HG03039 (cell line): ENCODE measurements at regions not wholly inside any gene's neighbourhood (a gene's known extent, or its start where the extent isn't known, plus 50 kb on each side); places are given as distances from the start of the nearest gene placed in this dataset.
"Not testable (repeated sequence)": the region's sequence is repeated elsewhere in the genome, so short reads cannot be mapped to it uniquely, and the experiment has no call there.

ENCODE experiments used
- ATAC-seq: cut with Tn5 transposase; IDR thresholded peaks from one replicate; pipeline ENCODE4 v1.9.1; 2021; ENCODE audit warnings: mild to moderate bottlenecking, moderate library complexity; ENCODE audit not compliant: unreplicated experiment

DNA sequence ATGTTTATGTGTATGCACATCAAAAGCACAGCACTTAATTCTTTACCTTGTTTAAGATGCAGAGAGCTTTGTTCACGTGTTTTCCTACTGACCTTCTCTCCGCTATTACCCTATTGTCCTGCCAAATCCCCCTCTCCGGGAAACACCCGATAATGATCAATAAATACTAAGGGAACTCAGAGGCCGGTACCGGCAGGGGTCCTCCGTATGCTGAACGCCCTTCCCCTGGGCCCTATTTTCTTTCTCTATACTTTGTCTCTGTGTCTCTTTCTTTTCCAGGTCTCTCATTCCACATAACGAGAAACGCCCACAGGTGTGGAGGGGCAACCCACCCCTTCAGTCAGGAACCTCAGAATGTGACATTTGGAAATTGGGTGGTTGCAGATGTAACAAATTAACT lies 160.1 kb downstream of the ADRA2C start:
- ATAC-seq: not testable (repeated sequence)

DNA sequence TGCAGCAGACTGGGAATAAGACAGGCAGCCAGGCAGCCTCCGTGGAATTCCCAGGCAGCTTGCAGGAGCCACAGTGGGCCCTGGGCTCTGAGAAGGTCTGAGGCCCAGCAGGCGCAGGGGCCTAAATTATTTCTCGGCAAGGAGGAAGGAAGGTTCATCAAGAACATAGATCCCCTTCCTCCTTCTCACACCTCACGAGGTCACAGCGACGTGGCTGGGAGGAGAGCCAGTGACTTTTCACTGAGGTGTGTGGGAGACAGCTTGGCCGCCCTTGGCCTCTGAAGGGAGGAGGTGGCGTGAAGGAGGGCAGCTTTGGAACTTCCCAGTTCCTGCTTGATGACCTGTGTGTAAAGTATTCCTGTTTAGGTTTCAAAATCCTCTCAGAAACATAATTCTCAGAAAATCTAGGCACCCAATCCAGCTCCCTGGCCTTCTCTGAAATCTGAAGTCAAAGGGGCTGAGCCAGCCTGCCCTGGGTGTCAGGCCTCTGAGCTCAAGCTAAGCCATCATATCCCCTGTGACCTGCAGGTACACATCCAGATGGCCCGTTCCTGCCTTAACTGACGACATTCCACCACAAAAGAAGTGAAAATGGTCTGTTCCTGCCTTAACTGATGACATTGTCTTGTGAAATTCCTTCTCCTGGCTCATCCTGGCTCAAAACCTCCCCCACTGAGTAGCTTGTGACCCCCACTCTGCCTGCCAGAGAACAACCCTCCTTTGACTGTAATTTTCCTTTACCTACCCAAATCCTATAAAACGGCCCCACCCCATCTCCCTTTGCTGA lies 161.0 kb downstream of the ADRA2C start:
- ATAC-seq: not testable (repeated sequence)

DNA sequence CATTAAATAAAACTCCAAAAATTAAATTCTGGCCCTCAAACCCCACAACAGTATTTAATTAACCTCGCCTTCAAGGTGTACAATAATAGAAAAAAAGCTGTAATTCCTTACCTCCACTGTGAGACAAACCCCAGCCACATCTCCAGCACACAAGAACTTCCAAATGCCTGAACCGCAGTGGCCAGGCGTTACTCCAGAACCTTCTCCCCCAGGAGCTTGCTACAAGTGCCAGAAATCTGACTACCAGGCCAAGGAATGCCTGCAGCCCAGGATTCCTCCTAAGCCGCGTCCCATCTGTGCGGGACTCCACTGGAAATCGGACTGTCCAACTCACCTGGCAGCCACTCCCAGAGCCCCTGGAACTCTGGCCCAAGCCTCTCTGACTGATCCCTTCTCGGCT lies 163.2 kb downstream of the ADRA2C start:
- ATAC-seq: not testable (repeated sequence)

DNA sequence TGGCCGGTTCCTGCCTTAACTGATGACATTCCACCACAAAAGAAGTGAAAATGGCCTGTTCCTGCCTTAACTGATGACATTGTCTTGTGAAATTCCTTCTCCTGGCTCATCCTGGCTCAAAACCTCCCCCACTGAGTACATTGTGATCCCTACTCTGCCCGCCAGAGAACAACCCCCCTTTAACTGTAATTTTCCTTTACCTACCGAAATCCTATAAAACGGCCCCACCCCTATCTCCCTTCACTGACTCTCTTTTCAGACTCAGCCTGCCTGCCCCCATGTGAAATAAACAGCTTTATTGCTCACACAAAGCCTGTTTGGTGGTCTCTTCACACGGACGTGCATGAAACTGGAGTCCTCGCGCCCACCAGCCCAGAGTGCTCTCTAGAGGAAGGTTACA lies 166.5 kb downstream of the ADRA2C start:
- not testable (repeated sequence) for ATAC-seq

DNA sequence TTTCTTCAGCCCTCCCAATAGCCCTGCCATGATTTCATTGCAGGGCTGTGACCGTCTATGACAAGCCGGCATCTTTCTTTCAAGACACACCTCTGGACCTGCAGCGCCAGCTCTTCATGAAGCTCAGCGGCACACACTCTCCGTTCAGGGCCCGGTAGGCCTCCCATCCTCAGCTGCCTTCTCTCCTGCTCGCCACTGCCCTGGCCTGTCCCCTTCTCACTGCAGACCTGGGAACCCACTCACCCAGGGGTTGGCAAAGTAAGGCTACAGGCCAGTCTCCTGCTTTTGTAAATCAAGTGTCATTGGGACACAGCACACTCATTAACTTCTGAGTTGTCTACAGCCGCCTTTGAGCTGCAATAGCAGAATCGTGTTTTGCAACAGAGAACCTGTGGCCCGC lies 169.2 kb downstream of the ADRA2C start:
- not testable (repeated sequence) for ATAC-seq

DNA sequence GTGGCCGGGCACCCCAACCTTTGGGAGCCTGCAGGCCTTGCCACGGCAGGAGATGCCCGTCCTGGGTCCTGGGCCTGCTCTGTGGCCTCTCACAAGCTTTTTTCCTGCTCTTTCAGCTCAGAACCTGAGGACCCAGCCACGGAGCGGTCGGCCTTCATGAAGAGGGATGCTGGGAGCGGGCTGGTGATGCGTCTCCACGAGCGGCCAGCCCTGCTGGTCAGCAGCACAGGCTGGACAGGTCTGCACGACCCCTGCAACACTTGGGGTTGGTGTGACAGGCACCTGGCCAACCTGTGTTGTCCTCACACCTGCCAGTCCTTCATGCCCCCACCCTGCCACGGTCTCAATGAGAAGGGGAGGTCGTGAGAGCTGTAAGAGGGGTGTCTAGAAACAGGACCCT lies 170.0 kb downstream of the ADRA2C start:
- no peak for ATAC-seq

DNA sequence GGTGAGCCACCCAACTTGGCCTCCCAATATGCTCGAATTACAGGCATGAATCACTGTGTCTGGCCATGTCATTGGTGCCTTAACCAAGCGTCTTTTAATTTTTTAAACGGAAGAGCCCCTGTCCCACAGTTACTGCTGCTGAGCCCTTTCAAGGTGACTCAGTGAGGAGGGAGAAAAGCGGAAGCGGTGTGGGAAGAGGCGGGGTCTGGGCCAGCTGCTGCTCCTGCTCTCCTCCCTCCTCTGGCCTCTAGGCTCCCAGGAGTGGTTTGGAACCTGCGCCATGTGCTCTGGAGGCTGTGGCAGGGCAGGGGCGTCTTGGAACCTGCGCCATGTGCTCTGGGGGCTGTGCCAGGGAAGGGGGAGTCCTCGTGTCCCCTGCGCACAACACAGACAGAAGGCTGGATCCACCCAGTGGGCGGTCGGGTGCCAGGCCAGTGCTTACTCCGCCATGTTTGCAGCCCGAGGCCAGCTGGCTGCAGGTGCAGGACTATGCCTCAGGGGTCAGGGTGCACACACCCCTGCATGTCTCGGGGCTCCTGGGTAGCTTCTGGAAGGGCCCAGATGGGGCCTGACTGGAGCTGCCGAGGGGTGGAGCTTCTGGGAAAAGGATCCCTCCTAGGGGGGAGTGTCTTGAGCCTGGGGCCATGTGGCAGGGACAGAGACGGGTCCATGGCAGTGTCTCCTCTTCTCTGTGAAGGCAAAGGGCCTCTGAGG lies 171.8 kb downstream of the ADRA2C start:
- ATAC-seq: not testable (repeated sequence)

DNA sequence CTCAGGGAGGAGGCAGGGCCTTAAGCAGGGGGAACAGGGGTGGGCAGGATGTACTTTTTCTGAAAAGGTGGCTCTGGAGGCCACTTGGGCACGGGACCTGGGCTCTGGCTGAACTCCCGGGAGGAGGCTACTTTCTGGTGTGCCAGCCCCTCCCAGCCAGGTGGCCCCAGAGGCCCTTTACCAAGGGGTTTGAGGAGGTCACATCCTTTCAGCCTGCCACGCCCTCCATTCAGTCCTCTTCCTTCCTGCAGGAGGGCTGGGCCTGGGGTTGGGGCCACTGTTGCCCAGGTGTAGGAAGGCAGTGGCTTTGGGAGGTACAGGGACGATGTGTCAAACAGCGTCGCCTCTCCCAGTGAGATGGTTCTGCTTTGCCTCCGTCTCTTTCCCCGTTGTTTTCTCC lies 172.5 kb downstream of the ADRA2C start:
- not testable (repeated sequence) for ATAC-seq

DNA sequence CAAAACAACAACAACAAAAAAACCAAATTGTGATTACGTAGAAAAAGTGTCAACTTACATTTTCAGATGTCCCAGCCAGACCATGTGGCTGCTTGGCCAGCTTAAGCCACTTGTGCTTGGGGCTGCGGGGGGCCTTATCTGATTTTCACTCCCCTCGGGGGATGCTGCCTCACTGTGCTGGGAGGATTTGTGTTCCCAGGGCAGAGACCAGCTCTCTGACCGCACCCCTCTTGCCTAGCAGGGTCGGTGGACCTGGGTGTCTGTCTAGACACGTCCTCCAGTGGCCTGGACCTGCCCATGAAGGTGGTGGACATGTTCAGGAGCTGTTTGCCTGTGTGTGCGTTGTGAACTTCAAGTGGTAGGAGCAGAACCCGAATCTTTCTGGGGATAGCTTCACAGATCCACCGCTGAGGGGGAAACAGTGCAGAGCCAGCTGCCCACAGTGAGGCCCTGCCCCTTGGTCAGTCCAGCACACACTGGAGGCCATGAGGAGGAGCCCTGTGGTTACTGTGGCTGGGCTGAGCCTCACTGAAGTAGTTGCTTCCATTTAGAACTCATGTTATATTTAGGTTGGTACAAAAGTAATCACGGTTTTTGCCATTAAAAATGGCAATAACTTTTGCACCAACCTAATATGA lies 173.9 kb downstream of the ADRA2C start:
- ATAC-seq: not testable (repeated sequence)

DNA sequence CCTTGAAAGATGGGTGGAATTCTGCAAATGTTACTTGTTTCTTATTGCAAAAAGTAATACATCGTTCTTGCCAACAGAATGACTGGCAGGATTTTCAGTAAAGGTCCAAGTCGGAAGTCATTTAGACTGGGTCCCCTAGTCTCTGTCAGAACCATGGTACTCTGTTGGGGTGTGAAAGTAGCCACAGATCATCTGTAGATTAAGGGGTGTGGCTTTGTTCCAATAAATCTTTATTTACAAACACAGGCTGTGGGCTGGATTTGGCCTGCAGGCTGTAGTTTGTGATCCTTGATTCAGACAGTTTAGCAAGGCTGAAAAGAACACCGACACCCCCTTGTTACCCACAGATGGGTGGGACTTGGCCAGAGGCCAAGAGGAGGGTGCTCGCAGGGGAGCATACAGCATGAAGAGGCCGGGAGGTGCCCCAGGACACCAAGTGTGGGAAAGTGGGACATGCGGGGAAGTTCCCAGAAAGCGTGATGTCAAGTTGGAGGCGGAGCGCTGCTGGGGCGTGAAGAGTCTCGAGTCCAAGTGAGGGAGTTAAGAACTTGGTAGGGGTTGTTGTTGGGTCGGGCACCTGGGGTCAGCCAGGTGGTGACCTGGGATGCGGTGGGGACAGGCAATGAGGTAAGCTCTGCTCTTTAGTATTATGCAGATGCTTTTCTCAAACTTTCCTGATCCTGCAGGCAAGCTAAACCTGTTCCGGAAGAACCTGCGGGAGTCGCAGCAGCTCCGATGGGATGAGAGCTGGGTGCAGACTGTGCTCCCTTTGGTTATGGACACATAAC lies 175.7 kb downstream of the ADRA2C start:
- not testable (repeated sequence) for ATAC-seq

DNA sequence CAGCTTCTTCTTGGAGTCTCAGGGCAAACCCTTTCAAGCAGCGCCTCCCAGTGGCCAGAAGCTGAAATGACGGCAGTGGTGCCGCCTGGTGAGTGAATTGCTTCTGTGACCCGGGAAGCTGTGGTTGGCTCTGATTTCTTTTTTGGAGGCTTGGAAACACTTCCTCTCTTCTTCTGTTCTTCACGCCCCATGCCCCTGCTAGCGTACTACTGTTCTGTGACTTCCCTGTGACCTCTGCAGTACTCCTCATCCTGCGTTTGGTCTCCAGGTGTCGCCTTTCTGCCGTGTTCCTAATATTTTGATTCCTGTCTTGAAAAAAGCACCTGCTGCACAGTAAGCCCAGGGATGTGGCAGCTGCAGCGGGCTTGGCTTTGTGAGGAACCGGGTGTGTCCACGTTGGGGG lies 176.4 kb downstream of the ADRA2C start:
- ATAC-seq: not testable (repeated sequence)

DNA sequence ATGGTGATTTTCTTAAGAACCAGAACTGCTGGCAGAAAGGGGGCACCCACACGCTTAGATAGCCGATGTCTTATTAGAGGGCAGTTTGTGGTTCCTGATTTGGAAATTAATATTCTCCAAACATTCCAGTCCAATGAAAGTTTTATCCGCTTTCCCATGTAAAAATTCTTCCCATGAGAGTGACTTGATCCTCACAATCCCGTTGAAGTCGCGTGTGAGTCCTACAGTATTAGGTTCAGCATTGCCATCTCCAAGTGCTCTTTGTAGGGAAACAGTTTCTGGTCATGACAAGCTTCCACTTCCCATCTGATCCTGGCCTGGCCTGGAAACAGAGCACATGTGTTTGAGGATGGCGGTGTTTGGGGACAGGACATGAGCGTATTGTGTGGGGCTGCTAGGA lies 176.9 kb downstream of the ADRA2C start:
- not testable (repeated sequence) for ATAC-seq

DNA sequence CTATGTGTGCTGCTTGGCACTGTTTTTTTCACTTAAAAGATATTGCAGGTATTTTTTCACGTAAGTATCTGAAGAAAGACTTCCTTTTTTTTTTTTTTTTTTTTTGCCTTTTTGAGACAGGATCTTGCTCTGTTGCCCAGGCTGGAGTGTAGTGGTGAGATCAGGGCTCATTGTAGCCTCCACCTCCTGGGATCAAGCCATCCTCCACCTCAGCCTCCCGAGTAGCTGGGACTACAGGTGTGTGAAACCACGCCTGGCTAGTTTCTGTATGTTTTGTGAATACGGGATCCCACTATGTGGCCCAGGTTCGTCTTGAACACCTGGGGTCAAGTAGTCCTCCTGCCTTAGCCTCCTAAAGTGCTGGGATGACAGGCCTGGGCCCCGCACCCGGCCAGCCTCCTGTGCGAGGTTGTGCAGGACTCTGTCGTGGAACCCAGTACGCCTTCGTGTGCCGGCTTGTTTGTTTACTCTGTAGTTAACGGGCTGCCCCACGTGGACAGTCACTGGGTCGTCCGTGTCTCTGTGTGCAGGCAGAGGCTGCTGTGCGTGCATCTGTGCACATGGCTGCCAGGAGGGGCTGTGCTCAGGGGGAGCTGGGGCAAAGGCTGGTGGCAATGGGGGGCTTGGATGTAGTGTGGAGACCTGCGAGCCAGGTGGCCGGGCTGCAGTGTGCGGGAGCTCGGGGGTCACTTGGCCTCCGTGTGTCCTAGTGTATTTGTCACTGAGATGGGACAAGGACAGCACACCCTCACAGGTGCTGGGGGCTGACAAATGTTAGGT lies 179.5 kb downstream of the ADRA2C start:
- no peak for ATAC-seq

DNA sequence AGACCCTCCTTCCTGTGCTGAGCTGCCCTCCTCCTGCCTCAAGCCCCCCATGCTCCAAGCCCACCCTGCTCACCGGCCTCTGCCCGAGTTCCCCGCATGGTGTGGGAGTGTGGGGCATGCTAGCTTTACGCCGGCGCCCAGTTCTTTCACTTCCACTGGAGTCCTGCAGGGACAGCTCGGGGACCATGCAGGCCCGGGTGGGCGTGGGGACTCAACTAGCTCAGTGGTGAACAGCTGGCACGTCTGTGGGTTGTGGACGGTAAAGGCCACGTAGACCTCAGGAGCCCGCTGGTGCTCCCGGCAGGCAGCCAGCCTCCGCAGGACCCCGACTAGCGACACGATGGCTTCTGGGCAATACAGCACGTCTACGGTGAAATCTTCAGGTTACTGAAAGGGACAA lies 180.4 kb downstream of the ADRA2C start:
- ATAC-seq: not testable (repeated sequence)

DNA sequence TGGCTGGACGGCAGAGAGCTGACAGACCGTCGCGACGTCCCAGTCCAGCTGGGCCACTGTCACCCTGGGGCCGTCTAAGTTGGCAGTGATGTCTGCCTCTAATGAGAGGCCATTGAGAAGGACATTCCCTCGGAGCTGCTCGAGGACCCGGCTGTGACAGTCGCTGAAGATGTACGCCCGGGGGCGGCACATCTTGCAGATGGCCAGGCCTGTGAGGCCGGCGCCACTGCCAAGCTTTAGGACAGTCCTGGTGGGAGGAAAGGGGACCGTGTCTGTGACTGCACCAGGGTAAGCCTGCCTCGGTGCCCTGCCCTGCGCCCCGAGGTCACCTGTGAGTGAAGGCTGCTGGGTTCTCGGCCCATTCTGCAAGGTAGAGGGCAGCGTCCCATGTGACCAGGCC lies 181.6 kb downstream of the ADRA2C start:
- ATAC-seq: not testable (repeated sequence)

DNA sequence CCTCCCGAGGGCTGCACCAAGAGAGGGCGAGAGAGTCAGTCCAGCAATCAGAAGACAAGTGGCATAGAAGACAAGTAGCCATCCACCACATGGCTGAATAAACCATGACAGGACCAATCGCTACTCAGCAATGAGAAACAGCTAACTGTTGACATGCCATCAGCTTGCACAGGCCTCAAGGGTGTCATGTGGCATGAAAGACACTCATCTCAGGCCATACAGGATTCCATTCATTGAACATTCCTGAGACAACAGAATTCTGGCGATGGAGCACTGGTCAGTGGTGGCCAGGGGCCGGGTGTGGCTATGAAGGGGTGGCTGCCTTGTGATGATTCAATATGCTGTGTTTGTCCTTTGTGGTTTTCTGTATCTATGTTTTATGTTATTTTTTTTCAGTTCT lies 182.0 kb downstream of the ADRA2C start:
- not testable (repeated sequence) for ATAC-seq

DNA sequence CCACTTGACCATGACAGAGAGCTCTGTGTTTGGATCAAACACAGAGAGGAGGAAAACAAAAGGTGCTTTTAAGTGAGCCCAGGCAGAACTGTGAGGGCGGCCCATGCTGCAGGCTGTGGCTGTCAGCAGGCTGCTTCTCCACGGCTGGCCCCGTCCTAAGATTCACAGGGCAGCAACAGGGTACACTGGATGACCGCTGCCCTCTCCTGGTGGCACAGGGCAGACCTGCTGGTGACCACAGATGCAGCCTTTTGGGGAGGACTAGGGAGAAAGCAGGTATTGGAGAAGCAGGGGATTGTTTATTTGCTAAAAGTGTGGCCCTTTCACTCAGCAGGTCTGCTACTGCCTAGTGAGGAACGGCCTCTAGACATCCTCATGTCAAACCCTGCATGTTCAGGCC lies 183.7 kb downstream of the ADRA2C start:
- ATAC-seq: not testable (repeated sequence)

DNA sequence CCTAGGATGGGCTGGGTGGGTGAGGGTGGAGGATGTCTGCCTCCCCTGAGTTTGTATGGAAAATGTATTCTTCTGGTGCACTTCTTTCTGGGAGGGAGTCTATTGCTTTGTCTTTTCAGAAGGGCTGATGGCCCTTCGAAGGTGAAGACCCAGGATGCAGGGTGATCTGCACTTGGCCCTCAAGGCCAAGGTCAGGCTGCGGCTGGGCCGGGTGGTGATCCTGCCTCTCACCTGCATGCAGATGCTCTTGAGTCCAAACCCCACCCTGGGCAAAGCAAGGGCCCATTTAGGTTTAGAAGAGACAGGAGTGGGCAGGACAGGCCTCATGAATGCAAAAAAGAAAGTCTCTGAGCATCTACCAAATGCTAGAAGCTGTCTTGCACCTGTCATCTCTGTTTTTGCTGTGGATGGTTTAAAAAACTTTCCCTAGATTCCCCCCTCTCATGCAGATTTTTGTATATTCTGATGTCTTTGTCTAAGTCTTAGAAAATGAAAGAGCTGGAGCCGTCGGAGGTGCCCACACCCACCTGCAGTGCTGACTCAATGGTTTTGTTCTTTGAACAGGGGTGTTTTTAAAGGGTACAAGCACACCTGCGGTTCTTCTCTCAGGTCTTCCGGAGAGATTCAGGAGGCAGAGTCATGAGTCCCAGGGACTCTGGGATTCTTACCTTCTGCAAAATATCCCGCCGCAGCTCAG lies 186.4 kb downstream of the ADRA2C start:
- not testable (repeated sequence) for ATAC-seq

DNA sequence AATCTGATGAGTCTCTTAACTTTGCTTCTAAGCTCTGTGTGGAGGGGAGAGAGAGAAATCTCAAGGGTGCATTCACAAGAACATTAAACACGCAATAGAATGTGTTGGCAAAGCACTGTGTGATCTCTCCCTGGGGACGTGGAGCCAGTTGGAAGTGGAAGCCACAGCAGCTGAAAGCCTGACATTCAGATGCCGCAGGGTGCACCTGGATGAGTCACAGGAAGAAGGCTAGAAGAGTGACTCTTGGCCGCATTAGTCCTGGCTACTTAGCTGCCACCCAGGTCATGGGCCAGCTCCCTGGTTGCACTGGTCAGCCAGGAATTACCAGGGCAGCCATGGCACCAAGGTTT lies 186.9 kb downstream of the ADRA2C start:
- ATAC-seq: not testable (repeated sequence)
